Transverse colon (tissue), 4 donors: ENCODE measurements at regions not wholly inside any gene's neighbourhood (a gene's known extent, or its start where the extent isn't known, plus 50 kb on each side); places are given as distances from the start of the nearest gene placed in this dataset.

ENCODE experiments used
- DNase-seq: peaks from one replicate; pipeline ENCODE4 v3.0.0-alpha.2; 2019
- H3K27ac ChIP-seq, 4 donors: fragments of 200-600 bp; sonication (generic); 2 replicates each; pipeline ENCODE4 v1.5.1; 2016 to 2018; ENCODE audit warnings: inconsistent platforms in 4 of 4
- H3K27me3 ChIP-seq: fragments of 200-600 bp; sonication (generic); 2 replicates; pipeline ENCODE4 v1.5.1; 2017; ENCODE audit warnings: inconsistent platforms
- H3K36me3 ChIP-seq, 4 donors: fragments of 200-600 bp; sonication (generic); 2 replicates each; pipeline ENCODE4 v1.5.1; 2017 to 2019; ENCODE audit warnings: inconsistent platforms in 4 of 4
- H3K4me1 ChIP-seq, 4 donors: fragments of 200-600 bp; sonication (generic); 2 replicates each; pipeline ENCODE4 v1.5.1; 2017 to 2020; ENCODE audit warnings: inconsistent platforms in 4 of 4
- H3K4me3 ChIP-seq, 4 donors: fragments of 200-600 bp; sonication (generic); 1 replicate in 1 of 4; 2 replicates in 3 of 4; pipeline versions ENCODE4 v1.5.1 to v1.6.1; 2017 to 2019; ENCODE audit warnings: inconsistent platforms in 4 of 4
- H3K9me3 ChIP-seq, 2 donors: fragments of 200-600 bp; sonication (generic); 2 replicates each; pipeline ENCODE4 v1.5.1; 2017 to 2019; ENCODE audit warnings: inconsistent platforms in 2 of 2
- CTCF ChIP-seq, 5 experiments: fragments of 200-600 bp in 3 of 5; fragments of 450-650 bp in 2 of 5; sonication (generic) in 3 of 5; IDR thresholded peaks; 1 replicate in 2 of 5; 2 replicates in 3 of 5; pipeline ENCODE4 v1.5.1; 2016 to 2017; ENCODE audit warnings: antibody characterized with exemption in 5 of 5, inconsistent platforms in 3 of 5, mild to moderate bottlenecking in 2 of 5, moderate library complexity in 1 of 5
- EP300 ChIP-seq: sonication (generic); formaldehyde crosslinking; IDR thresholded peaks from one replicate; pipeline ENCODE4 v1.6.1; 2017; ENCODE audit warnings: antibody characterized with exemption, low read depth
- POLR2A ChIP-seq: fragments of 450-650 bp; IDR thresholded peaks from one replicate; pipeline ENCODE4 v1.6.1; 2016; ENCODE audit warnings: antibody characterized with exemption, mild to moderate bottlenecking, moderate library complexity
- POLR2AphosphoS5 ChIP-seq, 3 donors: sonication (generic); formaldehyde crosslinking; IDR thresholded peaks; one replicate each; pipeline ENCODE4 v1.6.1; 2016; ENCODE audit warnings: antibody characterized with exemption in 3 of 3
- WGBS, 2 donors: methylation state at CpG; one replicate each; pipeline ENCODE4 v1.1.5; 2018; ENCODE audit warnings: low coverage in 1 of 2; 5-methylcytosine and 5-hydroxymethylcytosine counted together
- in situ Hi-C, 4 donors: fragments of 200-750 bp; cut with MboI; loops; one replicate each; pipeline versions ENCODE4 v1.15.0 to v1.15.1; 2017; ENCODE audit warnings: low sequenced_read_pairs in 3 of 4, low pct_ligation_motif_present in 1 of 4, low pct_unique_long_range_greater_than_20kb in 1 of 4
- intact Hi-C: fragments of 100-400 bp; cut with DNase I; formaldehyde crosslinking; loops from one replicate; pipeline ENCODE4 v1.15.1; 2023; ENCODE audit warnings: low total_unique reads

GRCh38 chr12:89129167-89129870, 223.0 kb downstream of the DUSP6 start:
- Histone ChIP-seq H3K9me3 (no peaks in the 10 kb centered on the region), H3K4me1 (no peaks in the 10 kb centered on the region), H3K27ac (no peak overlapping the region), H3K36me3 (no peaks in the 10 kb centered on the region), H3K4me3 (no peak overlapping the region), H3K27me3 (no peaks in the 10 kb centered on the region)
- in situ Hi-C loops, result no loop called here
- TF ChIP-seq POLR2A (no peak), EP300 (no peak), CTCF (IDR thresholded peaks at IDR 0.05) (no peak), POLR2AphosphoS5 (IDR thresholded peaks at IDR 0.05) (no peak)
- intact Hi-C loops, result no loop called here
- WGBS, 2 donors, result 79 to 100% methylated on average over 1 to 3 of the region's 3 CpGs
- no peak for DNase-seq

GRCh38 chr12:89126712-89127111, 225.6 kb downstream of the DUSP6 start:
- Histone ChIP-seq H3K27me3 (no peaks in the 10 kb centered on the region), H3K4me3 (no peak overlapping the region), H3K36me3 (no peaks in the 10 kb centered on the region), H3K9me3 (no peaks in the 10 kb centered on the region), H3K27ac (no peak overlapping the region), H3K4me1 (no peaks in the 10 kb centered on the region)
- TF ChIP-seq POLR2AphosphoS5 (IDR thresholded peaks at IDR 0.05) (no peak), POLR2A (no peak), CTCF (IDR thresholded peaks at IDR 0.05) (no peak), EP300 (no peak)
- intact Hi-C loops (no loop called here), in situ Hi-C loops (no loop called here)
- 84 to 90% methylated on average over 3 of the region's 3 CpGs for WGBS, 2 donors
- DNase-seq, result no peak

- WGBS, 2 donors, result 78 to 90% methylated on average over 1 of the region's 1 CpG
- in situ Hi-C loops (no loop called here), intact Hi-C loops (no loop called here)
- TF ChIP-seq POLR2AphosphoS5 (IDR thresholded peaks at IDR 0.05) (no peak), POLR2A (no peak), CTCF (IDR thresholded peaks at IDR 0.05) (no peak), EP300 (no peak)
- H3K9me3 ChIP-seq, result no peaks in the 10 kb centered on the region
- H3K36me3 ChIP-seq, result no peaks in the 10 kb centered on the region
- no peaks in the 10 kb centered on the region for H3K27me3 ChIP-seq
- no peak overlapping the region for H3K27ac ChIP-seq
- no peak for DNase-seq
- no peak overlapping the region for H3K4me3 ChIP-seq
- H3K4me1 ChIP-seq, result no peaks in the 10 kb centered on the region
These were observed 229.4 kb downstream of the DUSP6 start for GRCh38 chr12:89122852-89123251.

GRCh38 chr12:89117448-89118034, 234.8 kb downstream of the DUSP6 start:
- no peak overlapping the region for H3K27ac ChIP-seq

More at GRCh38 chr12:89117448-89118034, 234.8 kb downstream of the DUSP6 start:
- Histone ChIP-seq H3K27me3 (no peaks in the 10 kb centered on the region), H3K9me3 (no peaks in the 10 kb centered on the region), H3K4me3 (no peak overlapping the region), H3K36me3 (no peaks in the 10 kb centered on the region), H3K4me1 (peaks cover 0 to 6% (median 0%) of the 10 kb centered on the region in 4 donors)
- intact Hi-C loops, result no loop called here
- in situ Hi-C loops, result no loop called here
- no peak for TF ChIP-seq EP300
- no peak for TF ChIP-seq POLR2AphosphoS5 (IDR thresholded peaks at IDR 0.05)
- TF ChIP-seq CTCF (IDR thresholded peaks at IDR 0.05), result no peak
- TF ChIP-seq POLR2A, result no peak
- WGBS, 2 donors, result 10% methylated on average over 2 of the region's 2 CpGs; no CpG with 5 or more reads in 1 of the 2 donors
- DNase-seq, result peak; percentile 10
